Activated naive CD8-positive, alpha-beta T cell treated with anti-CD3 and anti-CD28 coated beads, Interleukin-2, amount 50 U/mL, for 16 hours (primary cell): ENCODE measurements at regions not wholly inside any gene's neighbourhood (a gene's known extent, or its start where the extent isn't known, plus 50 kb on each side); places are given as distances from the start of the nearest gene placed in this dataset.

Experiments used
- DNase-seq: peaks from one replicate; pipeline ENCODE4 v3.0.0-alpha.2; 2020; ENCODE audit warnings: low read depth, low spot score

DNA sequence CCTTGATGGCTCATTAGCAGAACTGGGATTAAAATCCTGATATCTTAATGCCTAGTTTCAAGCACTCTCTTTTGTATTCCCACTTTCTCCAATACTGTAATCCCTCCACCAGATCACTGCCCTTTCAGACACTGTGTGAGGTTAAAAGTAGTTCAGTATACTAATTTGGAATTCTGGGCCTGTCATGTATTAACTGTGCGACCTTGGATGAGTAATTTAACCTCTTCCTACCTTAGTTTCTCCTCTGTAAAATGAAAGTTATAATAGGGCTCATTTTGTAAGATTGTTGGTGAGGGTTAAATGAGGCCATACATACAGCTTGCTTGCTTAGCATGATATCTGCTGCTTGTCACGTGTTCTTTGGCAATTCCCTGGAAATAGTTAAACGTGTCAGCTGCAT is 207.3 kb upstream of the HS3ST1 start:
- DNase-seq, result no peak

DNA sequence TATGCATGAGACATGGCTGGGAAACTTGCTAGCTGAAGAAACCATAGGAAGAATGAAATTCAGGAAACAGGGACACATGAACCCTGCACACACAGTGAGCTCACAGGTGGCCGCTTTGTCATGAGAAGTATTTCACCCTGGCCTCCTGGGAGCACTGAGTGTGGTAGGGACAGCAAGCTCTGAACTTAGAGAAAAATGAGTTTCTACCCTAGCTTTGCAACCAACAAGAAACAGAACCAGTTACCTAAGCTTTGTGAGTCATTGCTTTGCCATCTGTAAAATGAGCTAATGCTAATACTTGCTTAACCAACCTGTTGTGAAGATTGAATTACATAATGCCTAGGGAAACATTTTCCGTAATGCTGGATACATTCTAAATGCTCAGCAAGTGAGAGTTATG is 206.6 kb upstream of the HS3ST1 start:
- DNase-seq, result no peak

DNA sequence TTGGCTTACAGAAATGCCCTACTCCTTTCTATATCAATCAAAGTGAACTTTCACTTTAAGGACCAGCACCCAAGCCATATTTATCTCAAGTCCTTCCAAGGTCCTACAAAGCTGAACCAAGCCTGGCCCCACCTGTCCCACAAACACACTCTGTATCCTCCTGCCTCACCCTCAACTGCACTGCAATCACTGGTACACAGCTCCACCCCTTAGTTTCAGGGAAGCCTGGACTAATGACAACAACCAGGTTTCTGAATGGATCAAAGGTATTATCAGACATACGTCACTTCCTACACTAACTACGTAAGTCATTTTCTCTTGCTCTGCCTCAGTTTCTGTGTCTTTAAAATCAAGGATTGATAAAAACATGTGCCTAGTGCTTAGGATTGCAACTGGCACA is 205.6 kb upstream of the HS3ST1 start:
- DNase-seq, result no peak

DNA sequence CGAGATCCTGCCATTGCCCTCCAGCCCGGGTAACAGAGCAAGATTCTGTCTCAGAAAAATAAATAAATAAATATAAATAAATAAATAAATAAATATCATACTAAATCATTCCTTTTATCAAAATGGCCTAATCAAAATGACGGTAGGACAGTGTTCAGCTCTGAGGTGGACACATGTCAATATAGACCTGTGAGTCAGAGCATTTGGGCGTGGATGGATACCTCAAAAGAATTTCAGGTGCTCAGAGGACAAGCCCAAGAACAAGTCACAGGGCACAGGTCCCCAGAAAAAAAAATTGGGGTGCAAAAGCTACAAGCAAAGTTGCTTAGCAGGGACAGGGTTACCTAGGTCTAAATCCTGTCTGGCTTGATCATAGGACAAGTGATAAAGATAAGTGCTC is 204.7 kb upstream of the HS3ST1 start:
- no peak for DNase-seq

DNA sequence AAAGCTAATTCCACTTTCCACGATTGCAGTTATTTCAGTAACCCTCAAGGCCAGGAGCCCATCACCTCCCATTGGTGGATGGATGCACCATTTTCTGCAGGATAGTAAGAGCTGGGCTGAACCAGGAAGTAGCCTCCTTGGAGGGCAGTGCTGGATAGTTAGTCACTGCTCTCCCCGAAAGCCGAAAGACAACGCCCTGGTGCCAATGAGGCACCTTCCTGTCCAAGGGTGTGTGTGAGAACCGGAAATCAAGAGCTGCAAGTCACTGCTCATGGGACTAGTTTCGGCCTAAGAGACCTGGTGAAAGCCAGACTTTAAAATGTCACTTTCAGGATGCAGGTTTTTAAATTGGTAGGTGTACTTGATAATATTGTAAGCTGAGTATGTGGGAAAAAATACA is 203.8 kb upstream of the HS3ST1 start:
- DNase-seq, result no peak

DNA sequence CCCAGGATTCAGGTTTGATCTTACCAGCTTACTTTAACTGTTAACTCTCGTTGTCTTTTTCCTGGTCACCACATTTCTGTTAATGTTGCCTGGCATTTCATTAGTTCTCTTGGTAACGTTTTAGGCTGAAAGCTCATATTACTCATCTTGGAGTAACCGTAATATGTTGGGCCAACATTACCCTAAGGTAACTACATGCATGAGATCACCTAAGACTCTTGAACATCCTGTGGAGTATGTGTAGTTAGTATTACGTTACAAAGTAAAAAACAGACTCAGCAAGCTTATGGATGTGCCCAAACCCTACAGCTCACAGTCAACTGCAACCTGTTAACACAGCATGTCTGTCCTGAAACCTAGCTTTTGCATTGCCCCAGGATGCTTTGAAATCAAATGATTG is 203.3 kb upstream of the HS3ST1 start:
- DNase-seq, result no peak

DNA sequence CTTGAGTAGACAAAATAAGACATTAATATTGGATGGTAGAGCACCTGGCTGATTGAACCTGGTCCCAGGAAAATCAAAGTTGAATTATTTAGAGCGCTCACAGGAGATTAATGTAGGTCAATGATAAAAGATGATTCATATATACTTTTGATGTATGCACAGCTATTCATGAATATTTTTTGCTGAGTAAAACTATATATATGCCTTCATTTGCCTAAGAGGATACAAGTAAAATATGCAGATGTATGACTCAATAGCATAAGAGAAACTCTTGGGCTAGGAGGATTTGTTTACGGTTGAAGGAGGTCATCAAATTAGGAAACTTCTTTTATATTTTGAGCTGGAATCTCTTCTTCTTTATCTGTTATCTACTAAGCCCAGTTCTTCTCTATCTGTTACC is 202.7 kb upstream of the HS3ST1 start:
- no peak for DNase-seq

DNA sequence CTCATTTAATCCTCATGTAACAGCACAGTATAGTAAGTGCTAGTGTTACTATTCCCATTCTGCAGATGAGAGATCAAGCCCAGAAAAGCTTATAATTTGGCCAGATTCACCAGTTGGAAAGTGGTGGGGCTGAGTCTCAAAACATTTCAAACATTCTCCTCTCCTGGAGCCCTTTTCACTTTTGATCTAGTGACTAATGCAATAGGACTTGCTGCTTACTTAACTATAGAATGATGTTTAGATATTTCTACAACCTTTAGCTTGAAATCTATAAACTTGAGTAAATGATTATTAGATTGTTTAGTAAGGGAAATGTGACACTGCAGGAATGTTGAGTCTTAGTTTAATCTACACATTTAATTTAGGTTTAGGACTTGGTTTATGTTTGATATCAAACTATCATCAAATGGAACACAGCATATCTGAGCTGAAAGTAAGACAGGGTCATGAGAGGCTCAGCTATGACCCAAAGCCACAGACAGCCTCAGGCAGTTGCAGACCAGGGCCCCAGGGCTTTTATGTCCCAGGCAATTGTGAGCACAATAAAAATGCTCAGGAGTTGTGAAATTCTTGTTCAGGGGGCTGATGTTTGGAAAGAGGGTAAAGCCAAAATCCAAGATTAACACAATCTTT is 199.5 kb upstream of the HS3ST1 start:
- no peak for DNase-seq

DNA sequence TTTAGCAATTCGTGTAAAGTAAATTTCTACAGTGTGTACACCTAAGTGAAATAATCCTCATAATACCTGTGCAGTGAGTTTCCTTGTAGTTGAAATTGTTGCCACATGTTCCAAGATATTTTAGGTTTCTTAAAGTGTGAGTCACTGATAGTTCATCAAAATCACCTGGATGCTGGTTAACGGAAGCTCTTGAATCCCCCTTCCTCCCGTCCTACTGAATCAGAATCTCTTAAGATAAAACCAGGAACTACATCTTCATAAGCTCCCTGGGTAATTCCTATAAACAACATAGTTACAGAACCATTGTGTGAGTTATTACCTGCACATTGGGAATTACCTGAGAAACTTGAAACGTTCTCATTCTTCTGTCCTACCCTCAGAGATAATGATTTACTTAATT is 197.4 kb upstream of the HS3ST1 start:
- no peak for DNase-seq

DNA sequence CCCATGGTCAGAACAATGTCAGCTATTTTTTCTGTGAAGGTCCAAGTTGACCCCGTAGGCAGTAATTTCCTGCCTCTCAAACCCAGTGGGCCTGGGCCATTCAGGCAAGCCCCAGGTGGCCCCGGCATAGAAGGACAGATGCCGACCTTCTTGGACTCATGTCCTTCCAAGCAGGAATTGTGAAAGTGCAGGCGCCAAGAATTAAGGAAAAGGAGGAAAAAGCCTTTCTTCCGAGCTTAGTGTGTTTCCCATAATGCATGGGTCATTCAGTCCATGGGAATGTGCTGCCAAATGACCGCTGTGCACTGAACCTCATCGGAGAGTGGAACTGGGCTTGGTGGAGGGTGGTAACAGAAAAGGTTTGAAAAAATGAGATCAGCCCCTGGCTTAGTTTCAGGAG is 196.5 kb upstream of the HS3ST1 start:
- DNase-seq, result no peak

DNA sequence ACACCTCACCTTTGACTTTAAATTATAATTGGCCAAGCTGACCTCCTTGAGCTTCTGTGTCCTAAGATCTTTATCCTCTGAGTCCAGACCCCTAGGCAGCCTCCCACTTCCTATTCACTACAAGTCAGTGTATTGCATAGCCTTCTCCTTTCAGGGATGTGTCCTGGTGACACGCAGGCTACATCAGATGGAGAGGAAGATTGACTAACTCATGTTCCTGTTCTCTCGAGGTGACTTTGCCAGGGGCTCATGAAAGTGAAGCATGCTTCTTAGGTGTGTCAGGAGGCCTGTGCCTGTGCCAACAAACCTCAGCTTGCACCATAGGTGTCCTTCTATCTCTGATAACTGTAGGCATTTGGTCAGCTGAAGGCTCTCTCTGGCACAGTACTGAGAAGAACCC is 195.7 kb upstream of the HS3ST1 start:
- no peak for DNase-seq

DNA sequence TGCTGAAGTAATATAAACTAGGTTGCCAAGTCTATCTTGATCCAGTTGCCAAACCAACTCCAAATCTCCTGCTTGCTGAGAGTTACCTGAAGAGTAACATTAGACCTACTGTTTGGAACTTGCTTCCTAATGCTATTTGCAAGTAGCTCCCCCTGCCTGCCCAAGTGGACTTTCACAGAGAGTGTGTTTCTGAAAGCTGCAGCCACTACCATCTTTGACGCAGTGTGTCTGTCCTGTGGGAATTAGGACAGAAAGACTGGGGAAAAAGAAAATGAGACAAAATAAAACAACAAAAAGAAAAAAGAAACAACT is 195.0 kb upstream of the HS3ST1 start:
- DNase-seq, result no peak

DNA sequence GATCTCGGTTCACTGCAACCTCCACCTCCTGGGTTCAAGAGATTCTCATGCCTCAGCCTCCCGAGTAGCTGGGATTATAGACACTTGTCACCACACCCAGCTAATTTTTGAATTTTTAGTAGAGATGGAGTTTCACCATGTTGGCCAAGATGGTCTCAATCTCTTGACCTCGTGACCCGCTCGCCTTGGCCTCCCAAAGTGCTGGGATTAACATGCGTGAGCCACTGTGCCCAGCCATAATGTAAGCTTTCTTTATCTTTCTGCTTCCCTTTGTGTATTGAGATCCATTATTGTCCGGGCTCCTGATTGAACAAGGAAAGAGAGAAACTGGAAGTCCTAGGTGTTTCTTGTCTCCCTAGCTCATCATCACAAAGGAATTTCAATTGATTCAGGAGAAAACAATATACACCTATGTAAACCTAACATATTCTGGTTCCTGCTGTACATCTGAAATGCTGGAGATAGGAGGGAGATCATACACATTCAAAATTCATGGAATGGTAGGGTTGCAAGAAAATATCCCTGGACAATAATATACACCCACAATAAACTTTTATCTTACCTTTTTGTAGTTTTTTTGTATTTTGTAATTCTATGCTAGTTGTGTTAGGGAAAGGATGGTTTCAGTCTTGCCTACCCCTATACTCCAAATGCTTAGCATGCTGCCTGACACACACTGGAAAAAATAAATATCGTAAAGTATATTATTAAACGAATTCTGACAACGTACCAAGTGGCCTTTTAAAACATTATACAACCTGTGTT is 194.4 kb upstream of the HS3ST1 start:
- DNase-seq, result no peak

DNA sequence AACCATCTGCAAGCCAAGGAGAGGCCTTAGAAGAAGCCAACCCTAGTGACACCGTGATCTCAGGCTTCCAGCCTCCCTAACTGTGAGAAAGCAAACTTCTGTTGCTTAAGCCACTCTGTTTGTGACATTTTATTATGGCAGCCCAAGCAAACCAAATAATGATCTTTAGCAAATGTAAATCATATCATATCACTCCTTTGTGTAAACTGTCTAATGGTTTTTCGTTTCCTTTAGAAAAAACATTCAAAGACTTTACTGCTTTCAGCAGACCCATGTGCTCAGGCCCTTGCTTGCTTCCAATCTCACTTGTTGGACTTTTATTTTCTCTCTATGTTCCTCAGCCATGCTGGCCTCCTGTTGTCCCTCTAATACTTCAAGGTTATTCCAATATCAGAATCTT is 192.2 kb upstream of the HS3ST1 start:
- no peak for DNase-seq

DNA sequence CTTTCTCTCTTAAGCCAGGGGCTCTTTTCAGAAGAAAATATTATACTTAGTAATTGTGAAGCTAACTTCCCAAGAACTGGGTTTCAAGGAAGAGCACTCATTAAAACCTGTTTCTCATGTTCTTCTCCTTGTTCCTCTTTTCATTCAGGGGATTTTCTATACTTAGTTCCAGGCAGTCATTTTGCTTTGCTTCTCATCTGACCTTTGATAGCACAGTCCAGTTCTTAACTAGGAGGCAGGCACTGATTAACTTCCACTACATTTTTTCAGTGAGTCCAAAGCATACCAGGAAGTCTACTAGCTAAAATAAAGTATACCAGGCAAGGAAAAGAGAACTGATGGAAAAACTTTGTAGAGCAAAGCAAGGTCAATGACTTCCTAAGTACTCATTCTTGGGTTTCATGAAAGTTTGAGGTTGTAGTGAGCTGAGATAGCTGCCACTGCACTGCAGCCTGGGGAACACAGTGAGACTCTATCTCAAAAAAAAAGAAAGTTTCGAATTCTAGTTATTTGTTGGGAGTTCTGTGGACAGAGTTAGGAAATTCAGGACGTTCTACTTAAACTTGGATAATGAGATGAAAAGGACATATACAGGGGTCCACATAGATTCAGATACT is 190.1 kb upstream of the HS3ST1 start:
- no peak for DNase-seq

DNA sequence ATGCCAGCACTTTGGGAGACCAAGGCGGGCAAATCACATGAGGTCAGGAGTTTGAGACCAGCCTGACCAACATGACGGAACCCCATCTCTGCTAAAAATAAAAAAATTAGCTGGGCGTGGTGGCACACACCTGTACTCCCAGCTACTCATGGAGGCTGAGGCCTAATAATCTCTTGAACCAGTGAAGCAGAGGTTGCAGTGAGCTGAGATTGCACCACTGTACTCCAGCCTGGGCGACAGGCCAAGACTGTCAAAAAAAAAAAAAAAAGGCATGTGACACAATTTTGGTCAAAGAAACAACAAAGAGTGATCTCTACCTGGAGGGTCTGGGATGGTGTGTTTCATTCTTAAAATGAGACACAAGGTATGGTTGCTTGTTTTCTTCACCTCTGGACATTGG is 188.2 kb upstream of the HS3ST1 start:
- DNase-seq, result no peak

DNA sequence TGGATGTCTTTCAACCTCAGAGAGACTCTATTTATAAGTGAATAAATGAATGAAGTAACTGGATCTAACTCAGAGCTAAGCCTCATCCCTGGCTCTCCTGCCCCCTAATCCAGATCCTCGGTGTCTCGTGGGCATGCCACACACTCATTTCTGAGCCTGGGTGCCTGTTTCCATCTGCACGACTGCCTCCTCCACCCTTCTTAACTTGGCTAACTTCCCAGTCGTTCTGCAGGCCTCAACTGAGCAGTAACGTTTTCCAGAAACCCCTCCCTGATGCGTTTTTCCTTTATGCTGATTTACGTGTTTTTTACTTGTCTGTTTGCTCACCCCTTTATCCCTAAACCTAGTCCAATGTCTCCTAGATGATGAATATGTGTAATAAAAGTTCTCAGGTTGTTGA is 186.9 kb upstream of the HS3ST1 start:
- DNase-seq, result no peak

DNA sequence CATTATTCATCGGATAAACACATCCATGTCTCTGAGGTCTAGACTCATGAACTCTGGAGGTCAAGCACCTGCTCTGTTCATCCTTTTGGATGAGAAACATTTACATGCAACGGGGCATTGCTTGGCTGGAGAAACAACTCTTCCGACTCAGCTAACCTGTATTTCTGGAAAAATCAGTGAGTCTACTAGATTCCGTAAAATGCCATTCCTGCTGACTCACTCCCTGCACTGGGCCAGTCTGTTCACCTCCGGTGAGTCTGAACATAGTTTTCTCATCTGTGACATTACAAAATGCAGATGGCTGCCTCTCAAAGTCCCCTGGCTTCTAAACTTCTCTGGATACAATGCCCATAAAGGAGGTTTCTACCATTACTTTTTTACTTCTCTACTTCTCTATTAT is 185.7 kb upstream of the HS3ST1 start:
- no peak for DNase-seq

DNA sequence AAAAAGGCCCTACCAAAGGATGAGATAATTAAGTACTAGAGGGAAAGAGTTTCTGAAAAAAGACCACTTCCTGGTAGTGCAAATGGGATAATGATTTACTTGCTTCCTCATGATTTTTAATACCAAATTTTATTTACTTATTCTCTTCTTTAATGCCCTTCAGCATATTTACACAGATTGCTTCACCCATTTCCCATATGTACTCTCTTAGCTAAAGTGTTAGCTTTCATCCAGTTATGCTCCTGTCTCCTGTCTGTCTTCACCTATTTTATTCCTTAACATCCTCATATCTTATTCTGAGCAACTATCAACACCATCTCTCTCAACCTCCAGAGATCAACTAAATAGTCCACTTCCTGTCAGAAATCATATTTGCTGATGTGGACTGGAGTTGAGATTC is 183.2 kb upstream of the HS3ST1 start:
- DNase-seq, result no peak

DNA sequence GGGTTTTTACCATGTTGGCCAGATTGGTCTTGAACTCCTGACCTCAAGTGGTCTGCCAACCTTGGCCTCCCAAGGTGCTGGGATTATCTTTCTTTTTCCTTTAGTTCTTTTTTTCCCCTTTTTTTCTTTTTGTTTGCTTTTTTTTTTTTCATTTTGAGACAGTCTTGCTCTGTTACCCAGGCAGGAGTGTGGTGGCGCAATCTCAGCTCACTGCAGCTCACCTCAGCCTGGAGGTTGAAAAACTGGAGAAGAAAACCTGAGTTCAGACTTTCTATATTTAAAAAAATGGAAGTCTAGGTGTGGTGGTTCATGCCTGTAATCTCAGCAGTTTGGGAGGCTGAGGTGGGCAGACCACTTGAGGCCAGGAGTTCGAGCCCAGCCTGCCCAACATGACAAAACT is 181.1 kb upstream of the HS3ST1 start:
- no peak for DNase-seq

DNA sequence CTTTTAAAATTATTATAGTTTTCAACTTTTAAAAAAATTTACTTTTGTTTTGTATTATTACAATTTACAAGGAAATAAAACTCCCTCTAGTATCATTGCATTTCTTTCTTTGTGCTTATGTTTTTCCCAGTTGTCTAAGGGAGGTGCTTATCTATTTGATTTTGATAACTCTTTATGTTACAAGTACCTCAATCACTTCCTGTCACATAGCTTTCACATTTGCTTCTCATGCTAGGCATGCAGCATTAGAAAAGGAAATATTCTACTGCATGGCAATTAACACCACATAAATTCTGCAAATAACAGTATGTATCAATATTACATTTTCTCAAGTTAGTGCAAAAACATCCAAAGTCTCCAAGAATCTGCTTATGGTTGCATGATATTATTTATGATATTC is 180.3 kb upstream of the HS3ST1 start:
- no peak for DNase-seq

DNA sequence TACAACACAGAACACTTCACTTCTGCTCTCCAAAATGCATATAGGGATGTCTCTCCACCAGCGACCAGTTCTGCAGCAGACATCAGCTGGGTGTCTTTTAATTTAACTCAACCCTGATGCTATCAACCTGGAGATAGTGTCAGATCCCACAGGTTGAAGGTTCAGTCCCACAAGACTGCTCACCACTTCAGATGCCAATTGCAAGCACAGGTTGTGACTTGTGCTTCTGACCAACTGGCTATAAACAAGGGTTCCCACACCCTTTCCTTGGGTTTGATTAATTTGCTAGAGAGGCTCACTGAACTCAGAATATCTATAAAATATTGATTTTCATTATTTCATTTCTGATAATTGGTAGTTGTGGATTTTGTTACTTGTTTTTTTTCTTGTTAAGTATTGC is 177.4 kb upstream of the HS3ST1 start:
- no peak for DNase-seq

DNA sequence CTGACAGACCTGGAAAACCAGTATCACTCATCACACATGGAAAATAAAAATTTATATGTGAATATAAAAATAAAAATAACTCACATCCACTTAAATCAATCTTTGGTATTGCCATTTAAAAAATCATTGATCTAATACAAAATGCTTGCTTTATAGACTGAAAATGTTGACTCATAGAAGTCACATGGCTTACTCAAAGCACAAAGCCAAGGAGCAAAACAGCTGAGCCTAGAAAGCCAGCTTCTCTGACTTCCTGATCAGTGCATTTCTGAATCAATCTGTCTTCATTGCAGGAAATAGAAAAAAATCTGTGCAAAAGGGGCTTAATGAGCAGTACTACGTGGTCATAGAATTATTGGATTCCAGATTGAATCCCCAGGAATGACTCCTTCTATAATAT is 176.9 kb upstream of the HS3ST1 start:
- no peak for DNase-seq

DNA sequence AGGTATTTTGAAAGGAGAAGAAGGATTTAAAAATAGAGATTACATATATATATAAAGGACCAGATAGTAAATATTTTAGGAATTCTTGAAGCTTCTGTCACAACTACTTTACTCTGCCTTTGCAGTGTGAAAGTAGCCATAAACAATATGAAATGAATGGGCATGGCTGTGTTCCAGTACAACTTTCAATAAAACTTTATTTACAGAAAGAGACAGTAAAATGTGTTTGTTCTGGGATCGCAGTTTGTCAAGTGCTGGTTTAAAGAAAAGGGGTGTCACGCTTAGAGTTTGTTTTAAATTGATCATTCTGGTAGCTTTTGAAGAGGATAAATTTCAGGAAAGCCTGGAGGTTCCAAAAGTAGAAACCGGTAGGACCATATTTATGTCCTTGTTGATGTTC is 176.1 kb upstream of the HS3ST1 start:
- DNase-seq, result no peak
